ENCODE measurements at regions not wholly inside any gene's neighbourhood (a gene's known extent, or its start where the extent isn't known, plus 50 kb on each side); places are given as distances from the start of the nearest gene placed in this dataset.
"Not testable (repeated sequence)": the region's sequence is repeated elsewhere in the genome, so short reads cannot be mapped to it uniquely, and the experiment has no call there.

DNA sequence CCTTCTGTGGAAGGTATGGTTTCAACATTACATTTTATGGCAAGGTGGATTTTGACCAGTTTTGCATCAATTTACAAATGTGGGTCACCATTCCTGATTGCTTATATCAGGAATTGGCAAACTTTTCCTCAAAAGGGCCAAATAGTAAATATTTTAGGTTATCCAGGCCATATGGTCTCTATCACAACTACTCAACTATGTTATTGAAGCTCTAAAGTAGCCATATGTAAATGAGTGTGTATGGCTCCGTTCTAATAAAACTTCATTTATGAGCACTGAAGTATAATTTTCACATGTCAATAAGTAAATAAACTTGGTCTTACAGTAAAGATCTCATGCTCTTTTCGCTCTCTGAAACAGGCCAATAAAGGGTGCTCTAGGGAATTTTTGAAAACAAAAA lies 362.7 kb upstream of the SASH1 start:
- no peak for DNase-seq

GRCh38 chr6:147983581-147984366 lies 358.9 kb upstream of the SASH1 start:
- DNase-seq: no peak

DNA sequence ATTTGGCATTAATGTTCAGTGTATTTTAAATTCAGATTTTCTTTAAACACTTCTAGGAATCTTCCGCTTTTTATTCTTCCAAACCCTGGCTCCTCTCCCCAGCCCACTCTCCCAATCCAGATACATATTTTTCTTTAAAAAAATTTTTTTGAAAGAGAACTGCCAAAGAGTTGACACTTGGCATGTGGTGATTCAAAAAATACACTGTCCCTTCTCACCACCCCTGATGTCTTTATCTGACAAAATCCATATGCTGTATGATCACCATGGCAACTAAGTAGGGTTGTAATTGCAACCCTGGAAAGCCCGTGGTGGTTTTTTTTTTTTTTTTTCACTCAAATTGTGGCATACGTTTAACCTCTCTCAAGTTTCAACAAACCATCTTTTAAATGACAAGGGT lies 355.8 kb upstream of the SASH1 start:
- DNase-seq: no peak

DNA sequence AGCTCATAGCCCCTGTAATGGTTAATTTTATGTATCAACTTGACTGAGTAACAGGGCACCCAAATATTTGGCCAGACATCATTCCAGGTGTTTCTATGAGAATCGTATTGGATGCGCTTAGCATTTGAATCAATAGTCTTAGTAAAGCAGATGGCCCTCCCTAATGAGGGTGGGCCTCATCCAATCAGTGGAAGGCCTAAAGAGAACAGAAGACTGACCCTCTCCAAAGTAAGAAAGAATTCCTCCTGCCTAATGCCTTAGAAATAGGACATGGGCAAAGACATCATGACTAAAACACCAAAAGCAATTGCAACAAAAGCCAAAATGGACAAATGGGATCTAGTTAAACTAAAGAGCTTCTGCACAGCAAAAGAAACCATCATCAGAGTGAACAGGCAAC lies 352.5 kb upstream of the SASH1 start:
- DNase-seq: no peak

DNA sequence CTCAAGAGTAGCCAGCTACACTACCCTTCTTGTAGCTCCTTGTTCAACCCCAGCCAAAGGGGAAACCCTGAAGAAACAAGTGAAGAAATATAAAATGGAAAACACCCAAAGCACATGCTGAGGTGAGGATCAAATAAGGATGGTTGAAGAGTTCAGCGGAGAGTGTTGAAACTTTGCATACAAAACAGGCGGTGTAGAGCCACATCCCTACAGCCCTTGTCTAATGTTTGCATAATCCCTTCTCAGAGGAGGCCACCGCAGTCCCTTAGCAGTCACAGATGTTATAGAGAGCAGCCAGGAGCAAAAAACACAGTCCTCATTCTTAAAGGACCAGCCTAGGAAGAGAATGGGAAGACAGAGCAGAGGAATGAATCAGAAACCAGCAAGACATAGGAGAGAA lies 350.7 kb upstream of the SASH1 start:
- DNase-seq: no peak

DNA sequence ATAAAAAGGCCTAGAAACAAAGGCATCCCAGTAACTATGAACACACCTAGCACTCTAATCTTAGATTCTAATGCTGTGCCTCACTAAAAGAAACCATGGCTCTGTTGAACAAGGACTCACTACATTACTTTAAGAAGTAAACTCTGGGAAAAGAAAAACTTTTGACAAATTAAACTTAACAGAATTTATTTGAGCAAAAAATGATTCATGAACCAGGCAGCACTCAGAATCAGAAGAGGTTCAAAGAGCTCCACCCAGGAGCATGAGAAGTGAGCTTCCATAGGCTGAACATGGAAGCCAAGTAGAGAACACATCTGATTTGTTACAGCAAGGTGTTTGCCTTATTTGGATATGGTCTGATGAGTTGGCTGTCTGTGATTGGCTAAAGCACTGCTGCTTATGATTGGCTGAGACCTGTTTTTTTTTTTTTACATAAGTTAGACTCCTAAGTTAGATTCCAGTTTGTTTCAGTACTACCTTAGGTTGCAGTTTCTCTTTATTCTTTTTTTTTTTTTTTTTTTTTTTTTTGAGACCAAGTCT lies 343.6 kb upstream of the SASH1 start:
- no peak for DNase-seq

DNA sequence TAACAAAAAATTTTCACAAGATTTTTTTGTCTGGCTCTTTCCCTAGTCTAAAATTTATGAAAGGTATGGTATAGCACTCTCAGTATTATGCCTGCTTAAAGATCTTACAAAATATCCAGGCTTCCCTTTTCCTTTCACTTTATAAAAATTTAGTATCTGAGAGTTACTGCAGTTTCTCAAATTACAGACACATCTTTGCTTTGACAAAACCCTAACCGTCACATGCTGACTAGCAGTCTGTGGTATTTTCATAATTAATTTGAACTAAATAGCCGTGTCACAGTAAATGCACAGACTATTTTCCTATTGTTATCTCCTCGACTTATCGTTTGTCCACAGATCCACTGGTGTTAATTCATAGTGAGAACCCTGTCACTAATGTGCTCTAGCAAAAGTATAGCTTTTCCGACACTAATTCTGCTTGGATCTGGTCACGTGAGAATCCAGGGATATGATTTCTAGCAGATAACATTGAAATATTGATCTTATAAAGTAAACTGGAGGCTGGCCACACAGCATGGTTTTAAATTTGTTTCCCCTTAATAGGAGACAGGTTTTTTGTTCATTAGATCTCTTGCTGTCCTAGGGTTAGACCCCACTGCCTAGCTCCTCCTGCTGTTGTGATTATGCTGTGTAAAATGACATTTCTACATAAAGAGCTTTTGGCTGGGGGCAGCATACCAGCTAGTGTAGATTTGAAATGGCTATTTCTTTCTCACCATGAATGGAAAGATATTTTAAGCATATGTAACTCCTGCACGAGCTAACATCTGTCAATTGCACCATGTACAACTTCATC lies 340.6 kb upstream of the SASH1 start:
- no peak for DNase-seq

GRCh38 chr6:148004651-148005050 lies 338.0 kb upstream of the SASH1 start:
- no peak for DNase-seq

- no peak for DNase-seq
These were observed 336.8 kb upstream of the SASH1 start for GRCh38 chr6:148005806-148006205.

- DNase-seq: not testable (repeated sequence)
These were observed 332.1 kb upstream of the SASH1 start for GRCh38 chr6:148010516-148010915.

GRCh38 chr6:148016013-148016412 lies 326.6 kb upstream of the SASH1 start:
- DNase-seq: no peak

- no peak for DNase-seq
These were observed 321.5 kb upstream of the SASH1 start for GRCh38 chr6:148021165-148021564.

GRCh38 chr6:148021699-148022098 lies 320.9 kb upstream of the SASH1 start:
- no peak for DNase-seq

DNA sequence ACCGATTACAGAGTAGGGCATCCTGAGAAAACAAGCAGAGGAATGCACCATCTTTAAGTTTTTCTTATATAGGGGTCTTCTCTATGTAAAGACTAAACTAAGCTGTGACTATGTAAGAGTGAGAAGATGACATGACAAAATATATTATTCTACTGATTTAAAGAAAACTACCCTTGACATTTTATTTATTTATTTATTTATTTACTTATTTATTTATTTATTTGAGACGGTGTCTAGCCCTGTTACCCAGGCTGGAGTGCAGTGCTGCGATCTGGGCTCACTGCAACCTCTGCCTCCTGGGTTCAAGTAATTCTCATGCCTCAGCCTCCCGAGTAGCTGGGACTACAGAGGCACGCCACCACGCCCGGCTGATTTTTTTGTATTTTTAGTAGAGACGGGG lies 320.4 kb upstream of the SASH1 start:
- DNase-seq: not testable (repeated sequence)

DNA sequence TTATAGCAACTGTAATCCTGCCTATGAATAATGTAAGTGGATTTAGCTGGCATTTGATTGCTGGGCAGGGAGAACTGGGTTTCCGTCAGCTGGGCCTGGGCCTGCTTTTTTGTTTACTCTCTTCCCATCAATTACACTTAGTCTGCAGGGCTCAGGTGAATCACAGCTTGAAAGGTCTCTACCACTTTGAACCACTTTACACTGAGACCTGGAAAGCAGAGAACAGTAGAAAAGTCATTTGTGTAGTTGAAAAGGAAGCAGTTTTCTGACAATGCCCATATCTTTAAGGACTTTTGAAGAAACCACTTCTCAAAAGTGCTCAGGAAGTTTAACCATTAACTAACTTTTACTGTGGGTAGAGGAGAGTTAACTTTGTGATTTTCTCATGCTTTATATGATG lies 315.4 kb upstream of the SASH1 start:
- no peak for DNase-seq

GRCh38 chr6:148035806-148036390 lies 306.7 kb upstream of the SASH1 start:
- DNase-seq: no peak

GRCh38 chr6:148037496-148037895 lies 305.1 kb upstream of the SASH1 start:
- peak; percentile 7 for DNase-seq

DNA sequence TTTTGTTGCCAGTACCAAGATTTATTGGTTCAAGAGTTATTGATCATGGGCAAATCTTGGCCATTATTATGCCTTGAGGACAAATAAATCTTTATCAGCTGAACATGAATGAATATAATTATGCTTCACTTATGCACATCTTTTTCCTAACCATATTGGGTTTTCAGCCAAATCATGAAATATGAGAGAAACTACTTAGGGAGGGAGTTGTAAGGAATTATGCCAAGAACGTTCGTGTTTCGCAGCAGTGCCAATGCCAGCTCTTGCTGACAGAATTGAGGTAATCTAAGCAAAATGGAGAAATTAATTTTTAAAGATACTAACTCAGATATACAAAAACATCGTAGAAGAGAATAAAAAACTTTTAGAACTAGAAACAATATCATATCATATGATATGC lies 301.1 kb upstream of the SASH1 start:
- no peak for DNase-seq

GRCh38 chr6:148042536-148042935 lies 300.1 kb upstream of the SASH1 start:
- DNase-seq: no peak

- peak; percentile 74 for DNase-seq
These were observed 298.3 kb upstream of the SASH1 start for GRCh38 chr6:148044261-148044751.

DNA sequence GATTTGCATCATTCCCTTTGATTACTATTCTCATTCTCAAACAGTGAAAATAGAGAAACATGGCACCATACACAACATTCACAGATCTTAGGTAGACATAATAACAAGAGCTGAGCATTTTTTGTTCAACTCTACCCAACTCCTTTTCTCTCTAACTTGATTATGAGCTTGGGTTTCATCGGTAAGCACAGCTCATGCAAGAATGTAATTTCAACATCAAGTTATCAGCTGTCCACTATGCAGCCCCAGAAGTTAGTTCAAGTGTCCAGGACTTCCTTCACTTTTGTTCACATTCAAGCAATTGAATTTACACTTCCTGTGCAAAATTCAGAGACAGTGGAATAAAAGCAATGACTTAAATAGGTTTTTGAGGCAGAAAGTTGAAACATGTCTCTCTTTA lies 297.7 kb upstream of the SASH1 start:
- no peak for DNase-seq

DNA sequence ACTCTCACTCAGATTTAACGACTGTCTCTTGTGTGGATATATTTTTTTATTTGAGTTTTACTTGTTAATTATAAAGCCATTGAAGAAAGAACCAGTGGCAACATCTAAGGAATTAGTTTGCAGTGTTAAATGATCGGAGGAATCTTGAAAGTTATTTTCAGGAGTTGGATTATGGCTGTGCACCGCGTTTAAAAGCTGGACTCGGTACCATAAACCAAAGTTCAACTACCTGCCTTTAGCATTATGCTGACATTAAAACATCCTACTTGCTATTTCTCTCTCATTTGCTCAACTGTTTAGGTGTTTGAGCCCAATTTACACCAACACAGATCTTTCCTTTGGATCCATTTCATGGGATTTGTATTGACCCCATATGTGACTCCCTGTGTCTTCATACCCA lies 289.4 kb upstream of the SASH1 start:
- no peak for DNase-seq

- DNase-seq: no peak
These were observed 288.8 kb upstream of the SASH1 start for GRCh38 chr6:148053796-148054195.
